Ectodermal cell (in vitro differentiated cells): ENCODE measurements at regions not wholly inside any gene's neighbourhood (a gene's known extent, or its start where the extent isn't known, plus 50 kb on each side); places are given as distances from the start of the nearest gene placed in this dataset.
"Not testable (repeated sequence)": the region's sequence is repeated elsewhere in the genome, so short reads cannot be mapped to it uniquely, and the experiment has no call there.

Source experiments
- H3K27ac ChIP-seq: 2 replicates; pipeline ENCODE4 v1.7.0; 2013; ENCODE audit warnings: mild to moderate bottlenecking, low read depth, low read length; ENCODE audit not compliant: insufficient read depth, poor library complexity, severe bottlenecking
- H3K27me3 ChIP-seq: 2 replicates; pipeline ENCODE4 v1.7.0; 2013; ENCODE audit warnings: mild to moderate bottlenecking, low read length; ENCODE audit not compliant: insufficient read depth, control insufficient read depth, poor library complexity, severe bottlenecking
- H3K36me3 ChIP-seq: one replicate; pipeline ENCODE4 v1.7.0; 2013; ENCODE audit warnings: low read length; ENCODE audit not compliant: control insufficient read depth, insufficient read depth
- H3K4me1 ChIP-seq: one replicate; pipeline ENCODE4 v1.7.0; 2013; ENCODE audit warnings: low read length; ENCODE audit not compliant: control insufficient read depth, insufficient read depth
- H3K4me3 ChIP-seq: 2 replicates; pipeline ENCODE4 v1.7.0; 2013; ENCODE audit warnings: low read depth, low read length, control low read depth; ENCODE audit not compliant: insufficient read depth
- H3K9me3 ChIP-seq: 2 replicates; pipeline ENCODE4 v1.7.0; 2013; ENCODE audit warnings: mild to moderate bottlenecking, low read length, moderate library complexity; ENCODE audit not compliant: control insufficient read depth
- WGBS, 2 experiments: methylation state at CpG; one replicate each; pipeline ENCODE4 v1.1.7; 2013; ENCODE audit warnings: missing lambda C conversion rate in 2 of 2; 5-methylcytosine and 5-hydroxymethylcytosine counted together

DNA sequence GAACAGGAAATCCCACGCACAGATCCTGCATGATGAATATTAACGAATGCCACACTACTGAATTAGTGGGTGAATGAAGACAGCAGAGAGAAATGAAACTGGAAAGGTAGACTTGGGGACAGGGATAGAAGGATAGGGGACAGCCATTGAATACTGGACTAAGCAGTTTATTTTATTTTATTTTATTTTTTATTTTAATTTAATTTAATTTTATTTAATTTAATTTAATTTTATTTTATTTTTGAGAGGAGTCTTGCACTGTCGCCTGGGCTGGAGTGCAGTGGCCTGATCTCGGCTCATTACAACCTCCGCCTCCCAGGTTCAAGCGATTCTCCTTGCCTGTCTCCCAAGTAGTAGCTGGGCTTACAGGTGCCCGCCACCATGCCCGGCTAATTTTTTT, 385.2 kb downstream of the GPAT3 start:
- no peaks in the 10 kb centered on the region for H3K27me3 ChIP-seq
- H3K9me3 ChIP-seq = no peaks in the 10 kb centered on the region
- no peak overlapping the region for H3K27ac ChIP-seq
- H3K4me3 ChIP-seq = no peak overlapping the region
- H3K36me3 ChIP-seq = no peaks in the 10 kb centered on the region
- 92 to 96% methylated on average over 8 of the region's 8 CpGs for WGBS, 2 experiments
- H3K4me1 ChIP-seq = no peaks in the 10 kb centered on the region

DNA sequence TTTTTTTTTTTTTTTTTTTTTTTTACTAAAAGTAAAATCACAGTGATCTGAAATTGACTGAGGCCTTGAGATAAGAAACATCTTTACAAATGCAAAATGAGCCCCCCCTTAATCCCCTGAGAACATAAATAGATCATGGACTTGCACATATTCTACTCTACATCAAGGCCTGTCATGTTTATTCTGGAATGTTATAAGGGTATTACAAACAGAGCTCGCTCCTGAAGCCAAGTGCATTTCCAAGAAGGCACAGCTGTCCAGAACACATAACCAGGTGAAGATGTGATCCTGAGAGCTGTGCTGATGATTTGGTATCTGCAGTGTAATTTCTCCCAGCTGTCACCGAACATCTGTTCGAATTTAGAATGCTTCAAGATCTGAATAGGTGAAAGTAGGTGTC, 384.5 kb downstream of the GPAT3 start:
- Histone ChIP-seq H3K36me3 (no peaks in the 10 kb centered on the region), H3K9me3 (no peaks in the 10 kb centered on the region), H3K4me1 (no peaks in the 10 kb centered on the region), H3K27ac (no peak overlapping the region), H3K4me3 (no peak overlapping the region), H3K27me3 (no peaks in the 10 kb centered on the region)
- WGBS, 2 experiments = 94 to 97% methylated on average over 3 of the region's 3 CpGs

DNA sequence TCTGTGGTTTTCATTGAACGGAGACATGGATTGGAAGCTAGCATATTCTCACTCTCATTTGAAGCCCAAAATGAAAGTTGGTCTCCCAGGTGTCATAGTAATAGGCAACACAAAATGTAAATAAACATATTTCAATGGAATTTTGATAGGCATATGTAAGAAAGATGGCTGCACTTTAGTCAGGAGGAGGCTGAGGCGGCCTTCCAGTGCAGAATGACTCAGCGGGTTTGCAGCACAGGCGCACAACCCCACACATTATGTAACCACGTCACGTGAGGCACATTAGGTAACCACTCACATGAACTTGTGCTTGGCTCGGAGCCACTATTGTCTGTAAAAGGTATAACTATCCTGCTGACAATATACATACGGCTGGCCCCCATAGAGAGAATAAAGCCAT, 381.7 kb downstream of the GPAT3 start:
- H3K4me1 ChIP-seq = no peaks in the 10 kb centered on the region
- no peak overlapping the region for H3K27ac ChIP-seq
- no peak overlapping the region for H3K4me3 ChIP-seq
- no peaks in the 10 kb centered on the region for H3K27me3 ChIP-seq
- WGBS, 2 experiments = 91 to 92% methylated on average over 8 of the region's 8 CpGs
- H3K36me3 ChIP-seq = no peaks in the 10 kb centered on the region
- H3K9me3 ChIP-seq = no peaks in the 10 kb centered on the region

DNA sequence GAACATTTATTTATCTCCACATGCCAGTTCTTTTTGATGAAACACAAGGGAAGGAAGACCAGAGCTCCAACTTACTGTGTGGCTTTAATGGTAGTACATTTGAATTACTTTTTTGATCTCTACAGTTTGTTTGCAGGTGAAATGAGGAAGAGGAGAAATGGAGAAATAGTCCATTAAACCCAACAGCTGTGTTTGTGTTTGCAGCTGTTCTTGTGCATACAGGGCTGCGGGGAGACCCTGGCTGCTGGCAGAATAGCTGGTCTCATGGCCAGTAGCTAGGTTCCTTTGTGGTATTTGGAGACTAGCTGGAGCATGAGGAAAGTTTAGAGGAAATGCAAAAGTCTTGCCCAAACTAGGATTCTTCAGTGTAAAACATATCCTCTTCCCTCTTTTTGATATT, 374.8 kb downstream of the GPAT3 start:
- 86 to 100% methylated on average over 1 of the region's 1 CpG for whole genome bisulfite sequencing, 2 experiments
- Histone ChIP-seq H3K27me3 (no peaks in the 10 kb centered on the region), H3K9me3 (no peaks in the 10 kb centered on the region), H3K27ac (no peak overlapping the region), H3K4me3 (no peak overlapping the region), H3K36me3 (no peaks in the 10 kb centered on the region), H3K4me1 (no peaks in the 10 kb centered on the region)

DNA sequence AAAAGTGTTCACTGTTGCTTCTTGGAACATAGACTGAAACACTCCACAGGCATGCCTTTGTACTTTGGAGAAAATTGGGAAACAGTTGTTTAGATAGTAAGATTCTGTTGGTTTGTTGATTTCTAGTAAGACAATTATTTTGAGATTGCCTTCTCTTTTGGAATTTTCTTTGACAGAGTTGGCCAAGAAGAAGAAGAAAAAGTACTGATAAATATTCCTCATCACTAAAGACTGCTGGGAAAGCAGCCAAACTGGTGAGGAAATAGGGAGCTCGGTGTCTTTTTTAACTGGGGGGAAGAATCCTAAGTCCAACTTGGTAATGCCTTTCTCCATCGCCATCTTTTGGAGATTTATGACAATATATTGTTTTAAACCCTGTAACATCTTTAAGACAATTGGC, 370.7 kb downstream of the GPAT3 start:
- WGBS, 2 experiments = 100% methylated on average over 2 of the region's 2 CpGs; no CpG with 5 or more reads in 1 of the 2 experiments
- H3K27ac ChIP-seq = no peak overlapping the region
- no peaks in the 10 kb centered on the region for H3K4me1 ChIP-seq
- no peaks in the 10 kb centered on the region for H3K9me3 ChIP-seq
- H3K27me3 ChIP-seq = no peaks in the 10 kb centered on the region
- no peak overlapping the region for H3K4me3 ChIP-seq
- H3K36me3 ChIP-seq = no peaks in the 10 kb centered on the region

DNA sequence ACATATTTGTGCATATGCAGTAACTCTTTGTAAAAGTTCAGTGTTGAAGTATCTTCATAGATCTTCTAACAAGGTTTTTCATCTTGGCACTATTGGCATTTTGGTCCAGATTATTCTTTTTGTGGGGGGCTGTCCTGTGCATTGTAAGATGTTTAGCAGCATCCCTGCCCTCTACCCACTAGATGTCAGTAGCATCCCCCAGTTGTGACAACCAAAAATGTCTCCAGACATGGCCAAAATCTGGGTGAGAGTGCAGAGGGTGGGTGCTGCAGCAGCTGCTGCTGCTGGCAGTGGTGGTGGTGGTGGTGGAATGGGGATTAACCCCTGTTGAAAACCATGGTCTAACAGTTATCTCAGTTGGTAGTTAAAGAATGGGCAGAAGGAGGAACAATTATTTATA, 370.0 kb downstream of the GPAT3 start:
- Histone ChIP-seq H3K4me3 (no peak overlapping the region), H3K4me1 (no peaks in the 10 kb centered on the region), H3K27ac (no peak overlapping the region), H3K9me3 (no peaks in the 10 kb centered on the region), H3K36me3 (no peaks in the 10 kb centered on the region), H3K27me3 (no peaks in the 10 kb centered on the region)

DNA sequence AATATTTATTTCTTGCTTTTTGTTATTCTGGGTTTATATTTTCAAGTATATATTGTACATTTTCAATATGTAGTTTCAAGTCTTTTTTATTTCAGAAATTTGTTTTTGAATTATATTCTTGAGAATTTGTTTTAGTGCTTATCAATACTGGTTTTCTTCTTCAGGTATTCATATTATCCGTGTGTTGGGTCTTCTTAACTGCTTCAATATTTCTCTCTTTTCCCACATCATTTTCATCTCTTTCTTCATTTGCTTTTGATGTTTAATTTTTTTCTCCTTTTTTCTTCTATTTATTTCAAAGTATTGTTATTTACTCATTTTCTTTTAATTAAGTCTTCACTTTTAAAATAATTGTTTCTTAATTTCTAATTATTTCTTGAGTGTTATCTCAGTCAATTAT, 367.8 kb downstream of the GPAT3 start:
- H3K27me3 ChIP-seq, H3K4me3 ChIP-seq, H3K9me3 ChIP-seq, H3K4me1 ChIP-seq, H3K36me3 ChIP-seq, H3K27ac ChIP-seq: not testable (repeated sequence)
- 86% methylated on average over 1 of the region's 1 CpG; no CpG with 5 or more reads in 1 of the 2 experiments for WGBS, 2 experiments

DNA sequence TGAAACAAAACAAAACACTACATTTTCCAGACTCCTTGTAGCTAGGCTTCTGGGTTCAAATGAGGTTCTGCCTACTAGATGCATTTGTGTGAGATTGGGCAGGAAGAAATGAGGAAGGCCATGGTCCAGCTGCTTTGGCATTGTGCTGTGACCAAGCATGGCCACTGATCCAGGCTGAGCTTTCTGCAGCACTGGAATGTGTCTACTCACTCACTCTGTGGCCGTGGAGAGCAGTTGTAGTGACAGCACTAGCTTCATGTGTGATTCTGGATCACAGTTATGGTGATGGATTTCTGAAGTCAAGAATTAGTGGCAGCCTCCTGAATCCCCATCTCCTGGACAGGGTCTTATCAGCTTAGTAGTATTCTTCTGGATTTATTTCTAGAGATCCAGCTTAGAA, 358.9 kb downstream of the GPAT3 start:
- WGBS, 2 experiments = 84 to 96% methylated on average over 1 of the region's 1 CpG
- Histone ChIP-seq H3K27me3 (no peaks in the 10 kb centered on the region), H3K9me3 (no peaks in the 10 kb centered on the region), H3K36me3 (no peaks in the 10 kb centered on the region), H3K4me3 (no peak overlapping the region), H3K27ac (no peak overlapping the region), H3K4me1 (no peaks in the 10 kb centered on the region)

DNA sequence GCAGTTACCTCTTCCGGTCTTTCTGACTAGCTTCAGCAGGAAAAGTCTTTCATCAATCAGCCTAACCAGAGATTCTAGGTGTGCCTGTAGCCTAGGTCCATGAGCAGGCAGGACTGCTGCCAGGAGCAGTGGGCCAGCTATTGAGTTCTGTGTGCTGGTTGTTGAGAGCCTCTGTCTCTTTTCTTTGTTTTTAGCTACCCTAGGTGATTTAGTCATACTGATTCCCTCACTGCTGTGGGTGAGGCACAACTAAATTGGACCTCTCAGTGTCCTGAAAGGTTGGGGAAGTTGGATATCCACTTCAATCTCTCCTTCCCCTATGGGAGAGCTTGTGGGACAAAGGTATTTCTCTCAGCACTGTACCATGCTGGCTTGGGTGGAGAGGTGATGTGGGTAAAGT, 354.9 kb downstream of the GPAT3 start:
- Histone ChIP-seq H3K27ac (no peak overlapping the region), H3K4me1 (no peaks in the 10 kb centered on the region), H3K27me3 (no peaks in the 10 kb centered on the region), H3K36me3 (no peaks in the 10 kb centered on the region), H3K4me3 (no peak overlapping the region), H3K9me3 (no peaks in the 10 kb centered on the region)
- WGBS, 2 experiments = 89 to 94% methylated on average over 1 of the region's 1 CpG

DNA sequence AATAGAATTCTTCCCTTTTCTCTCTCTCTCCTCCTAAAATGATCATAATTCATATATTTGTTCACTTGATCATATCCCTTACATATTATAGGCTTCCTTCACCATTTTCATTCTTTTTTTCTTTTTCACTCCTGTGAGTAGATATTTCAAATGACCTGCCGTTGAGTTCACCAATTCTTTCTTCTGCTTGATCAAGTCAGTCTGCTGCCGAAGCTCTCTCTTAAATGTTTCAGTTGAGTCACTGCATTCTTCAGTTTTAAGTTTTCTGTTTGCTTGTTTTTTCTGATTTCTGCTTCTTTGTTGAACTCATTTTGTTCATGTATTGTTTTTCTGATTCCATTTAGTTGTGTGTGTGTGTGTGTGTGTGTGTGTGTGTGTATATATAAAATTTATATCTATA, 354.3 kb downstream of the GPAT3 start:
- Histone ChIP-seq H3K27ac (no peak overlapping the region), H3K36me3 (no peaks in the 10 kb centered on the region), H3K9me3 (no peaks in the 10 kb centered on the region), H3K27me3 (no peaks in the 10 kb centered on the region), H3K4me1 (no peaks in the 10 kb centered on the region), H3K4me3 (no peak overlapping the region)
- 87 to 95% methylated on average over 2 of the region's 2 CpGs for WGBS, 2 experiments

DNA sequence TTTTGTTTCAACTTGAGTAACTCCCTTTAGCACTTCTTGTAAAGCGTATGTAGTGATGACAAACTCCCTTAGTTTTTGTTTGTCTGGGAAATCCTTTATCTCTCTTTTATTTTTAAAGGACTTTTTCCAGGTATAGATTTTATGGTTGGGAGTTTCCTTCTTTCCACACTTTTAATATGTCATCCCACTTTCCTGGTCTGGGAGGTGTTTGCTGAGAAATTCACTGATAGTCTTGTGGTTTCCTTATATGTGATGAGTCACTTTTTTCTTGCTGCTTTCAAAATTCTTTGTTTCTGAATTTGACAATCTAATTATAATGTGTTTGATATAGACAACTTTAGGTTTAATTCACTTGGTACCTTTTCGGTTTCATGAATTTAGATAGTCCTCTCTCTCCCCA, 353.9 kb downstream of the GPAT3 start:
- Histone ChIP-seq H3K9me3 (no peaks in the 10 kb centered on the region), H3K36me3 (no peaks in the 10 kb centered on the region), H3K4me1 (no peaks in the 10 kb centered on the region), H3K4me3 (no peak overlapping the region), H3K27me3 (no peaks in the 10 kb centered on the region), H3K27ac (no peak overlapping the region)
- WGBS, 2 experiments = 100% methylated on average over 1 to 2 of the region's 2 CpGs
